H1 (cell line): ENCODE measurements at regions not wholly inside any gene's neighbourhood (a gene's known extent, or its start where the extent isn't known, plus 50 kb on each side); places are given as distances from the start of the nearest gene placed in this dataset.
A peak's percentile ranks its signal among the peaks of the same experiment; 100 is the strongest.

ENCODE experiments used
- CTCF ChIA-PET: fragments of 300-600 bp; sonication (Branson Sonifier 250); formaldehyde crosslinking; loops from one replicate; lab custom pipeline; 2021; ENCODE audit not compliant: partially characterized antibody; lab: Charles Lee
- POLR2A ChIA-PET: fragments of 300-600 bp; sonication (Branson Sonifier 250); formaldehyde crosslinking; loops from one replicate; lab custom pipeline; 2021; ENCODE audit warnings: inconsistent platforms; ENCODE audit not compliant: partially characterized antibody; lab: Charles Lee
- DNase-seq, 2 experiments: peaks; one replicate each; pipeline versions ENCODE4 v3.0.0 to v3.0.0-alpha.2; 2010 to 2022; ENCODE audit warnings: low spot score in 2 of 2, low read depth in 1 of 2, mixed read lengths in 1 of 2
- FAIRE-seq: peaks from 2 replicates; lab custom pipeline; 2011; peaks lifted over from hg19 to GRCh38; lab: Jason Lieb, UNC
- H2AFZ ChIP-seq: 2 replicates; pipeline ENCODE4 v1.8.1; 2012; ENCODE audit warnings: low read length, inconsistent platforms
- H2AK5ac ChIP-seq: 2 replicates; pipeline ENCODE4 v1.6.1; 2013; ENCODE audit warnings: low read depth, low read length
- H2BK120ac ChIP-seq: replicated peaks from 2 replicates; pipeline ENCODE3; 2013; ENCODE audit warnings: low read depth, low read length, inconsistent platforms
- H2BK12ac ChIP-seq: 2 replicates; pipeline ENCODE4 v1.6.1; 2013; ENCODE audit warnings: low read depth, low read length
- H2BK15ac ChIP-seq: 2 replicates; pipeline ENCODE4 v1.6.1; 2013; ENCODE audit warnings: low read length
- H2BK20ac ChIP-seq: 2 replicates; pipeline ENCODE4 v1.6.1; 2013; ENCODE audit warnings: low read length
- H2BK5ac ChIP-seq: 2 replicates; pipeline ENCODE4 v1.6.1; 2013; ENCODE audit warnings: low read depth, low read length
- H3K14ac ChIP-seq: 2 replicates; pipeline ENCODE4 v1.6.1; 2013; ENCODE audit warnings: inconsistent platforms; ENCODE audit not compliant: insufficient read length
- H3K18ac ChIP-seq: 2 replicates; pipeline ENCODE4 v1.6.1; 2013; ENCODE audit warnings: low read length; ENCODE audit errors: extremely low read depth
- H3K23ac ChIP-seq: 2 replicates; pipeline ENCODE4 v1.6.1; 2013; ENCODE audit warnings: inconsistent platforms; ENCODE audit not compliant: insufficient read length
- H3K23me2 ChIP-seq: 2 replicates; pipeline ENCODE4 v1.6.1; 2013; ENCODE audit warnings: low read depth, low read length
- H3K27ac ChIP-seq: 2 replicates; pipeline ENCODE4 v1.6.1; 2011; ENCODE audit warnings: low read depth, low read length, inconsistent platforms
- H3K27me3 ChIP-seq, 4 experiments: replicated peaks in 1 of 4; 1 replicate in 1 of 4; 2 replicates in 3 of 4; pipeline versions ENCODE4 v1.6.1 to v1.8.1; 2011 to 2013; ENCODE audit warnings: low read length in 3 of 4, mild to moderate bottlenecking in 3 of 4, inconsistent platforms in 2 of 4, mixed read lengths in 2 of 4, moderate library complexity in 1 of 4; ENCODE audit not compliant: control insufficient read depth in 3 of 4, insufficient read depth in 3 of 4; ENCODE audit errors: extremely low read depth in 1 of 4
- H3K36me3 ChIP-seq, 4 experiments: 2 replicates each; pipeline versions ENCODE4 v1.6.1 to v1.8.1; 2011 to 2013; ENCODE audit warnings: mild to moderate bottlenecking in 4 of 4, low read length in 3 of 4, moderate library complexity in 2 of 4, control low read depth in 1 of 4, inconsistent platforms in 1 of 4; ENCODE audit not compliant: insufficient read depth in 4 of 4, control insufficient read depth in 2 of 4
- H3K4ac ChIP-seq: replicated peaks from 2 replicates; pipeline ENCODE3; 2013; ENCODE audit warnings: low read length, low read depth, mixed read lengths, inconsistent platforms; ENCODE audit not compliant: insufficient read length
- H3K4me1 ChIP-seq, 4 experiments: replicated peaks in 1 of 4; 1 replicate in 1 of 4; 2 replicates in 3 of 4; pipeline versions ENCODE4 v1.6.1 to v1.8.1; 2011 to 2013; ENCODE audit warnings: low read length in 3 of 4, inconsistent platforms in 2 of 4, mixed read lengths in 1 of 4; ENCODE audit not compliant: insufficient read depth in 4 of 4, control insufficient read depth in 3 of 4
- H3K4me2 ChIP-seq, 2 experiments: 2 replicates each; pipeline versions ENCODE4 v1.6.1 to v1.8.1; 2011 to 2013; ENCODE audit warnings: low read depth in 2 of 2, low read length in 2 of 2, control low read depth in 1 of 2, inconsistent platforms in 1 of 2, mild to moderate bottlenecking in 1 of 2; ENCODE audit not compliant: insufficient read depth in 1 of 2
- H3K4me3 ChIP-seq, 4 experiments: fragments of 200-600, 300-600 bp in 1 of 4; sonication (generic), shearing (Covaris generic), sonication (Bioruptor Twin) in 1 of 4; 2 replicates each; pipeline versions ENCODE4 v1.5.1 to v1.8.1; 2011 to 2016; ENCODE audit warnings: low read length in 4 of 4, low read depth in 3 of 4, control low read depth in 2 of 4, inconsistent platforms in 2 of 4, mild to moderate bottlenecking in 2 of 4, mixed read lengths in 1 of 4, moderate library complexity in 1 of 4; ENCODE audit not compliant: insufficient read depth in 2 of 4; ENCODE audit errors: extremely low read depth in 1 of 4
- H3K56ac ChIP-seq: replicated peaks from 2 replicates; pipeline ENCODE3; 2013; ENCODE audit warnings: low read depth, mild to moderate bottlenecking, mixed read lengths, low read length, inconsistent platforms; ENCODE audit not compliant: insufficient read length
- H3K79me1 ChIP-seq: 2 replicates; pipeline ENCODE4 v1.6.1; 2013; ENCODE audit warnings: low read depth, low read length, control low read depth
- H3K79me2 ChIP-seq, 2 experiments: 2 replicates each; pipeline versions ENCODE4 v1.6.1 to v1.8.1; 2012 to 2013; ENCODE audit warnings: low read length in 2 of 2, mild to moderate bottlenecking in 2 of 2, inconsistent platforms in 1 of 2; ENCODE audit not compliant: insufficient read depth in 2 of 2, control insufficient read depth in 1 of 2
- H3K9ac ChIP-seq, 4 experiments: replicated peaks in 1 of 4; 1 replicate in 1 of 4; 2 replicates in 3 of 4; pipeline versions ENCODE4 v1.6.1 to v1.8.1; 2011 to 2013; ENCODE audit warnings: low read depth in 3 of 4, low read length in 3 of 4, control low read depth in 2 of 4, mild to moderate bottlenecking in 2 of 4, moderate library complexity in 2 of 4, inconsistent platforms in 1 of 4; ENCODE audit errors: extremely low read depth in 1 of 4
- H3K9me3 ChIP-seq, 2 experiments: 2 replicates each; pipeline versions ENCODE4 v1.6.1 to v1.8.1; 2012 to 2013; ENCODE audit warnings: mild to moderate bottlenecking in 2 of 2, moderate library complexity in 2 of 2, control low read depth in 1 of 2, inconsistent platforms in 1 of 2, low read depth in 1 of 2, low read length in 1 of 2, mixed read lengths in 1 of 2; ENCODE audit not compliant: insufficient read depth in 2 of 2
- H4K20me1 ChIP-seq, 2 experiments: replicated peaks in 1 of 2; 2 replicates each; pipeline versions ENCODE3 to v1.8.1; 2011 to 2013; ENCODE audit warnings: inconsistent platforms in 2 of 2, low read length in 2 of 2, mild to moderate bottlenecking in 1 of 2; ENCODE audit not compliant: insufficient read depth in 2 of 2, control insufficient read depth in 1 of 2
- H4K5ac ChIP-seq: 2 replicates; pipeline ENCODE4 v1.6.1; 2013; ENCODE audit warnings: low read length, low read depth, mixed read lengths, inconsistent platforms; ENCODE audit not compliant: insufficient read length
- H4K8ac ChIP-seq: 2 replicates; pipeline ENCODE4 v1.8.0; 2013; ENCODE audit warnings: mild to moderate bottlenecking, moderate library complexity, low read length, inconsistent platforms; ENCODE audit not compliant: insufficient read depth; ENCODE audit errors: extremely low read depth
- H4K91ac ChIP-seq: replicated peaks from 2 replicates; pipeline ENCODE3; 2013; ENCODE audit warnings: low read length, mixed read lengths, inconsistent platforms; ENCODE audit not compliant: insufficient read length
- BRCA1 ChIP-seq: IDR thresholded peaks from 2 replicates; pipeline ENCODE4 v1.6.1; 2012; ENCODE audit warnings: low read depth, low read length, improper control_type of control experiment
- HDAC2 ChIP-seq, 2 experiments: fragments of 300-600 bp in 1 of 2; sonication (generic) in 1 of 2; IDR thresholded peaks; 2 replicates each; pipeline ENCODE4 v1.6.1; 2011 to 2012; ENCODE audit warnings: low read depth in 2 of 2, low read length in 2 of 2, mild to moderate bottlenecking in 2 of 2, moderate library complexity in 2 of 2, borderline replicate concordance in 1 of 2, inconsistent platforms in 1 of 2
- JUND ChIP-seq: IDR thresholded peaks from 2 replicates; pipeline ENCODE4 v1.6.1; 2011; ENCODE audit warnings: mild to moderate bottlenecking, improper control_type of control experiment, low read length
- KDM1A ChIP-seq: fragments of 200-600, 300-600 bp; sonication (generic); IDR thresholded peaks from 2 replicates; pipeline ENCODE4 v1.7.1; 2016; ENCODE audit warnings: mild to moderate bottlenecking, low read length, borderline replicate concordance
- NRF1 ChIP-seq: IDR thresholded peaks from 2 replicates; pipeline ENCODE4 v1.6.1; 2011; ENCODE audit warnings: mild to moderate bottlenecking, low read depth, low read length, improper control_type of control experiment
- PHF8 ChIP-seq: fragments of 200-600 bp; sonication (generic); conservative IDR thresholded peaks from 2 replicates; pipeline ENCODE4 v1.7.1; 2012; ENCODE audit warnings: low read depth, mild to moderate bottlenecking, inconsistent platforms, low read length, moderate library complexity
- RFX5 ChIP-seq: IDR thresholded peaks from 2 replicates; pipeline ENCODE4 v1.6.1; 2011; ENCODE audit warnings: low read depth, low read length, improper control_type of control experiment, borderline replicate concordance
- RNF2 ChIP-seq: fragments of 200-900, 300-1000 bp; sonication (generic); IDR thresholded peaks from 2 replicates; pipeline ENCODE4 v1.7.1; 2016; ENCODE audit warnings: borderline replicate concordance, low read depth, mild to moderate bottlenecking, antibody characterized with exemption, low read length; ENCODE audit not compliant: poor library complexity, severe bottlenecking; ENCODE audit errors: missing control alignments
- SIN3A ChIP-seq, 2 experiments: IDR thresholded peaks in 1 of 2; conservative IDR thresholded peaks in 1 of 2; 2 replicates each; pipeline ENCODE4 v1.6.1; 2011 to 2012; ENCODE audit warnings: low read length in 2 of 2, improper control_type of control experiment in 1 of 2, low read depth in 1 of 2, mild to moderate bottlenecking in 1 of 2
- SP1 ChIP-seq: IDR thresholded peaks from 2 replicates; pipeline ENCODE4 v1.6.1; 2011; ENCODE audit warnings: low read depth, low read length
- SUZ12 ChIP-seq: fragments of 200-600 bp; sonication (generic); IDR thresholded peaks from 2 replicates; pipeline ENCODE4 v1.6.1; 2012; ENCODE audit warnings: mild to moderate bottlenecking, inconsistent platforms, low read length, moderate library complexity, mixed read lengths
- TCF12 ChIP-seq: IDR thresholded peaks from 2 replicates; pipeline ENCODE4 v1.6.1; 2011; ENCODE audit warnings: low read depth, mild to moderate bottlenecking, low read length
- TEAD4 ChIP-seq: IDR thresholded peaks from 2 replicates; pipeline ENCODE4 v1.6.1; 2012; ENCODE audit warnings: low read depth, low read length, inconsistent platforms, mixed read lengths
- WGBS, 2 experiments: shearing (Covaris generic) in 1 of 2; methylation state at CpG; one replicate each; pipeline versions ENCODE4 v1.1.6 to v1.1.7; 2013 to 2015; ENCODE audit warnings: low lambda C conversion rate in 2 of 2, mixed read lengths in 2 of 2, inconsistent platforms in 1 of 2, low coverage in 1 of 2, missing lambda C conversion rate in 1 of 2; ENCODE audit not compliant: insufficient replicate concordance in 2 of 2, insufficient coverage in 1 of 2, insufficient read length in 1 of 2; ENCODE audit errors: extremely low coverage in 1 of 2, missing lambda C conversion rate in 1 of 2; 5-methylcytosine and 5-hydroxymethylcytosine counted together

GRCh38 chr2:41870265-41870585 lies 177.6 kb upstream of the PKDCC start:
- Histone ChIP-seq H3K79me1 (no peaks in the 10 kb centered on the region), H3K4me1 (peaks cover 0 to 13% (median 3%) of the 10 kb centered on the region in 4 experiments; a peak in 5 of 7 replicates), H4K91ac (peak overlapping the region; percentile 87), H3K9me3 (no peaks in the 10 kb centered on the region), H2AFZ (0 out of 2 replicates have a peak overlapping the region, but pooled peaks have one; percentile 10), H2BK15ac (peak overlapping the region; percentile 83), H3K36me3 (no peaks in the 10 kb centered on the region), H3K27ac (no peak overlapping the region), H3K4me3 (no peak overlapping the region), H3K18ac (peak overlapping the region; percentile 80; the same call in 1 of the 2 replicates), H3K79me2 (no peaks in the 10 kb centered on the region), H2AK5ac (no peak overlapping the region), H3K56ac (no peak overlapping the region), H3K4me2 (no peak overlapping the region), H3K23ac (no peak overlapping the region), H4K20me1 (no peaks in the 10 kb centered on the region), H2BK12ac (peak overlapping the region; percentile 94; the same call in 1 of the 2 replicates), H3K23me2 (no peaks in the 10 kb centered on the region), H3K27me3 (no peaks in the 10 kb centered on the region), H2BK5ac (peak overlapping the region; percentile 56; the same call in 1 of the 2 replicates), H3K9ac (no peak overlapping the region), H4K8ac (no peak overlapping the region), H2BK120ac (peak overlapping the region; percentile 58), H4K5ac (peak overlapping the region; percentile 16), H2BK20ac (peak overlapping the region; percentile 96), H3K14ac (no peak overlapping the region), H3K4ac (peak overlapping the region; percentile 58)
- POLR2A ChIA-PET: interaction anchor here (0.9 to 1.5 kb wide), 6 partner anchors 175 to 216 kb away, joined by 3 to 6 read pairs (median 4); partner anchors contain the start of gene PKDCC
- CTCF ChIA-PET: interaction anchor here (0.8 to 20.1 kb wide), 35 partner anchors 9 to 452 kb away, joined by 3 to 890 read pairs (median 8); partner anchors contain the start of gene PKDCC
- FAIRE-seq (no peak), DNase-seq (no peak)
- WGBS, 2 experiments: 93% methylated on average over 6 of the region's 6 CpGs; no CpG with 5 or more reads in 1 of the 2 experiments
- TF ChIP-seq KDM1A (no peak), PHF8 (no peak), SUZ12 (no peak), JUND (no peak), RFX5 (no peak), BRCA1 (no peak), NRF1 (no peak), SIN3A (conservative IDR thresholded peaks at IDR 0.05 in 1 of 2, IDR thresholded peaks at IDR 0.05 in 1 of 2; ENCODE audit: low read depth in 1 of 2, low read length in 2 of 2) (no peak), SP1 (no peak), TCF12 (no peak), RNF2 (no peak), HDAC2 (IDR thresholded peaks at IDR 0.05; ENCODE audit: borderline replicate concordance in 1 of 2, low read depth in 2 of 2, low read length in 2 of 2) (no peak), TEAD4 (no peak)
